ENCODE measurements at regions not wholly inside any gene's neighbourhood (a gene's known extent, or its start where the extent isn't known, plus 50 kb on each side); places are given as distances from the start of the nearest gene placed in this dataset.

DNA sequence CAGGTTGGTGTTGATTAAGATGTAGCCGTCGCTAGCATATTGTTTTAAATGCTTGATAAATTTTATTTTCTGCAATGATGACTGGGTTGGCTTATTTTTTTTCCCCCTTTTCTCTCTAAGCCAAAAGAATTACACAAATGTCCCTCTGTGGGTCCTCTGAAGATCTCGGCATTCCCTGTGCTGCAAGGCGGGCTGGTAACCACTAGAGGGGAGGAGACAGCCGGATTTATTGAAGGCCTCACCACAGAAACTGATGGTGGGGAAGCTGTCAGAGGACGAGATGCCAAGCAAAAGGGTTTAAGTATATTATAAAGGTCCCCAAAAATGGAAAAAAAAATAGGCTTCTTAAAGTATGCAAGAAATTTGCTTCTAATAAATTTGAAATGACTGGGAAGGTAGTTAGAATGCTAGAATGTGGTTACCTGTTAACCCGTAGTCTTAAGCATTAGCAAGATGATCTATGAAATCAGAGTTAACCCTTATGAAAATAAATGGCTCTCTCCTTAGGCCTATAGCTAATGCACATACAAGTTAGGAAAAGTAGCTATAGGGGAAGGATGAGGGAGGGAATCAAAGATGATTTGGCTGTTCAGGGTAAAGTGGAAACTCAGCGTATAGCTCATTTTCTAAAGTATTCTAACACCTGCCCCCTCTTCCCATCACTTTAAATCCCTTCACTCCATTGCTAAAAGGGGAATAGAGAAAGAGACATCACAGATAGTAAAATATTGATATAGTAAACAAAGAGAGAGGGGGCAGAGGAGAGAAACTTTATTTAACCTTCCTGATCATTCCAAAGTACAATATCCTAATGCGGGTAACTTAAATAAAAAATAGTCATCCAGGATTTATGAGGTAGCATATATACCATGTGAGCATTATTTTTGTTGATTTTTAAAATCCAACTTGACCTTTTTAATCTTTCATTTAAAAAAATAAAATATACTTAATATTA is 894.5 kb upstream of the POU3F3 start:
- peak; percentile 33 for DNase-seq (ENCODE audit: low spot score)

DNA sequence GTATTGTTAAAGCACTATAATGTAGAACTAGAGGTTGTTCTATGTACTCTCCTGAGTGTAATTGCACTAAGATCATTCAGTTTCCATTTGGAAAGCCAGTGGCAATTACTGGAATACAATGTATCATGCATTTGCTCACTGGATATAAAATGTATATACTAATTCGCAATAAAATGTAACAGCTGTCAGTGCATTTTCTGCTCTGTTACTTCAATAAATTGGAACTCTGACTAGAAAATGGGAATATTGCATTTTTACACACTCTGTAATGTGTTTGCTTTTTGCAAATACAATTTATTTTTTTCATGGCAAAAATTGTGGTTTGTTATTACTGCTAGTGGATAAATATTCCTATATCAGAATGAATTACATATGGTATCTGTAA is 893.8 kb upstream of the POU3F3 start:
- no peak for DNase-seq (ENCODE audit: low spot score)

DNA sequence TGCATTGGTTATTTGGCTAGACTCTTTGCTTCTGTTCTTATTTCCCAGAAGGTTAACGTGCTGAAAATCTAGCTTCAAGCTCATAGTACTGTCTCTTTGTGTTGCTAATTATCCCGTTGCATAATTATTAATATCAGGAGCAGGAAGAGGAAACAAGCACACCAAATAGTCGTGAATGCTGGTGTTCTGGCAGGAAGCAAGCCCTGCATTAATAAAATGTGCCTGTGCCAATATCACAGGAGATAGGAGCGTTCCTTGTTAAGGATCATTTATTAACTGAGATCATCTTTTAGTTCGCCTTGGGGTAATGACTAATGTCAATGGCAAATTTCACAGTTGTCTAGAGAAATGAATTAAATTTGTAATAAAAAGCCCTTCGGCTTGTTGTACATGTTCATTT is 893.0 kb upstream of the POU3F3 start:
- DNase-seq (ENCODE audit: low spot score), result no peak

DNA sequence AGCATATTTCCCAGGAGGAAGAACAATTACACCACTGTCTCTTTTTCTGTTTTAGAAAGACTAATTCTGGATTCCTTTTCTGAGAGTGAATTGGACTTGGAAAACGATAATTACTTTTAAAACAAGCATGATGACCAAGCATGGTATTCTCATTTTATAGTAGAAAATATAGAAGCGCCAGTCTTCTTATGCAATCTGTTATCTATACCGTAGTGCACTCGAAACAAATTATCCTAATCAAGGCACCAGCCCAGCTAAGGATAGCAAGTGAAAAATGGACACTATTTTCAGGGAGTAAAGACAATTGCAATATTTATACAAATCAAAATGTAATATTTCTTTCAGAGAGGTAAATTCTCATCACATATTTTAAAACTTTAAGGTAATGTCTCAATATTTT is 892.1 kb upstream of the POU3F3 start:
- DNase-seq (ENCODE audit: low spot score), result no peak

DNA sequence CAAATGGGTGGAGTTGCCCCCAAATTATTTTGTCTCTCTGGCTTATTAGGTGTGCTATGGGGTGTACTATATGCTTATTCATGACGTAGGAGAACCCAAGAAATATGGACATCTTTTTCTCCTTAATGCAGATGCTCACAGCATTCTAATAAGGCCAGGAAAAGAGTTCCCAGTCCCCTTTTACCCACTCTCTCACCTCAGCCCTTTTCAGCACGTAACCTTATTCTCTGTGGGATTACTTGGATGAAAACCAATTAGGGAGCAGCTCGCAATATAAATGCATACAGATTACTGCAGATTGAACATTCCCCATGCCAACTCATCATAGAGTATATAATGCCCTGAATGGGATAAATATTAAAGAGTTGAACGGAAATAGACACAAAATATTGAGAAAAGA is 891.2 kb upstream of the POU3F3 start:
- DNase-seq (ENCODE audit: low spot score), result no peak

DNA sequence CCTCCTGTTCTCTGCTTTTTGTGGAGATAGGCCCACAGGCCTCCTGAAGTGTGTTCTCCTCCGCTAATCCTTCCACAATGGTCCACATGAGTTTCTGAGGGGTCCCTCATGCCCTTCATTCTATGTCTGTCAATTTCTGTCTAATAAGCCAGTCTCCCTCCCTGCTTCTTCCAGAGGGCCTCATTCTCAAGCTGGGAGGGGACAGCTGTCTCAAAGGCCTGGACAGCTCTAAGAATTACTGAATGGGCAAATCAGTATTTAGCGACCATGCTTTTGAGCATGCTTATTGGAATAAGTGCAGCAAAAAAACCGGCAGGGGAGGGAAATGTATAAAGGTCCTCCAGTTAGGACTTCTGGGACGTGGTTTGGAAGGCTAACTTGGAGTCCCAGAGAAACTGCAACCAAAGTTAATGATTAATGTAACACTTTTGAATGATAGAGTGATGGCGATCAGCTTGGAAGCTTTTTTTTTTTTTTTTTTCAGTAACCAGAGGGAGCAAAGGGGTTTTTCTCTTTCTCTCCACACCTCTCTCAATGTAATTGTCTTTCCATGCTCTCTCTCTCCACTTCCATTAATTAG is 890.7 kb upstream of the POU3F3 start:
- no peak for DNase-seq (ENCODE audit: low spot score)

DNA sequence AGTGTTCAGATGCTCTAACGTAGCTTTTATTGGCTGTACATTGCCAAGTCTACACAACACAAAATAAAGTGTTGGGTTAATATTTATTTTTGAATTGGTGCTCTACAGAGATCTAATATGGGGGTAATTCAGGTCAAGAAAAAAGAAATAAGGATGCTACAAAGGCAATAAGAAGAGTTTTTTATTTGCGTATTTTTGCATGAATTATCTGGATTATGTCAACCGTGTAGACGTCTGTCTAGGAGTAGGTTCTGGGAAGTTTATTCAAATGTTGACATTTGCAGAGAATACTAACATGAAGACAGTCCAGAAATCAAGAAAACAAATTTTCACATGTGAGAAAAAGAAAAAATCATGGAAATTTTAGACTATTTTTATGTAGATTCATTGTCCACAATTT is 876.7 kb upstream of the POU3F3 start:
- no peak for DNase-seq (ENCODE audit: low spot score)

DNA sequence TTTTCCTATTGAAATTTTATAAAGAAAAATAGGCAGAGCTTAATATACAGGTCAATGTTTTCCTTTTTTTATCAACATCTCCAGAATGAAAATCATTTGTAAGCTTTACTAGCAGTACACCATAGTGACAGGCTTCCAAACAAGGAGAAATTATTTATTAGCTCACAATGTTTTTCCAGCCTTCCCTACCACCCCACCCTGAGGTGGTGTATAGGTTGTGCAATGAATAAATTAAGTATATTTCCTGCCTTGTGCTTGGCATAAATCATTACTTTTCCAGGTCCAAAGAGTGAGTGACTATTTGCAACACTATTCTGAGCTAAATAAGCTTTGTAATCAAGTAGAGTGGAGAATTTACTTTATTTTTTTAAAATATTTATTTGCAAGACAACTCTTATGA is 876.2 kb upstream of the POU3F3 start:
- DNase-seq (ENCODE audit: low spot score), result no peak

DNA sequence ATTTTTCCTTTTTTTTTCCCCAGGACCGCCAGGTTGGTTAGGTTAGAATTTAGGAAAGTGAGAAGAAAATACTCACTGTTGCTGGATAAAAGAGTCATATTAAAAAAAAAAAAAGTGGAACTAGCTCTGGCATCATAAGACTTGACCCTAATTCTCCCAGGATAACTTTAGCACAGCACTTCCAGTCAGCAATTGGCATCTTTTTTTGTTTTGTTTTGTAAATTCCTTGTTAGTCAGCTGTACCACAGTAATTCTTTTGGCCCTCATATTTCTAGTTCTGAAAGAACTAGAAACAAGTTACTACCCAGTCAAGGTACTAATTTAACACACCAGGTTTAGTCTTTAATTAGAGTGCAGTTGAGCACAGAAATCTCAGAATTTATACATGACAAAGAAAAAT is 873.5 kb upstream of the POU3F3 start:
- no peak for DNase-seq (ENCODE audit: low spot score)

DNA sequence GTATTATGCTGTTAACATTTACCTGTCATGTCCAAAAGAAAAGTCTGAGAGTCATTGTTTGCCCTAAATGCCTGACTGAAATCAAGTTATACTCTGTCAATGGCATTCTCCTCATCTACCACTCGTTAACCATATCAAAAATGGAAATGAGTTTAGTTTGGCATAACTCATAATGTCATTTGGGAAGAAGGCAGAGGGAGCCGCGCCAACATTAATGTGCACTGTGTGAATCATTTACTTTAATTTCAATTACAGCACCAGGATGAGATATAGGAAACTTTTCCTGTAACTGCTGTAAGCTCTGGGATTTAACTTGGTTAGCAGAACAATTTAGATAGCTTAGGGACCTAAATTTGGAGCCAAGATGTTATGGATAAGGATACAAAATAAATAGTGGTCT is 871.2 kb upstream of the POU3F3 start:
- no peak for DNase-seq (ENCODE audit: low spot score)

DNA sequence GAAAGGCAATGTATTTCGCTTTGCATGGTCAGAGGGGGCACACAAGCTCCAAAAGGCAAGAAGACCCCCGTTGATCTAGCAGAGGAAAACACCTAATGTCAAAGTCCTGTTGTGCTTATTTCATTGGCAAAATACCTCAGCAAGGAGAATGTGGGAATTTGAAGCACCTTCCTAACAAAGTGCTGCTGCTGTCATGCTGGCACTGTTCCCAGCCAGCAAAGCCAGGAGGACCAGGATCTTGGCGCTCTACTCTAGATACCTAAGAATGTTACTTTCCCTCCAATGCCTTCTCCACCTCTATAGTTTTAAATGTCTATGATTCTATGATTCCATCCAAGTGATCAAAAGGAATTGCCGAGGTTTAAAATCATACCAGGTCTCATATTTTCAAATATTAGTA is 867.9 kb upstream of the POU3F3 start:
- no peak for DNase-seq (ENCODE audit: low spot score)

DNA sequence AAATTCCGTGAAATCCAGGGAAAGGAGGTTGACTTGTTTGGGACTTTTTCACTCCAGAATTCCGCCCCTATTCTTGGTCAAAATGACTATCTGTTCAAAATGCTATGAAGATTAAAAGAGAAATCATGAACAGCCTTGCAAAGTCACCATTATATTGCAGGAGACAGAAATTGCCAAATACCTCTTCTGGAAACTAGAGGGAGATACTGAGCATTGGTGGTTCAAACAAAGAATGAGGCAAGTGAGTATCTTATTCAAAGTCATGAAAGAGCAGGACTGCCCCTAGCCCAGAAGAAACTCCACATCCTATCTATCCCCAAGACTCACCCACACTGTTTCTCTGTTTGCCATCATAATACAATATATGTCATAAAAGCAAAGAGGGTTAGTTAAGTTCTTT is 862.3 kb upstream of the POU3F3 start:
- no peak for DNase-seq (ENCODE audit: low spot score)

DNA sequence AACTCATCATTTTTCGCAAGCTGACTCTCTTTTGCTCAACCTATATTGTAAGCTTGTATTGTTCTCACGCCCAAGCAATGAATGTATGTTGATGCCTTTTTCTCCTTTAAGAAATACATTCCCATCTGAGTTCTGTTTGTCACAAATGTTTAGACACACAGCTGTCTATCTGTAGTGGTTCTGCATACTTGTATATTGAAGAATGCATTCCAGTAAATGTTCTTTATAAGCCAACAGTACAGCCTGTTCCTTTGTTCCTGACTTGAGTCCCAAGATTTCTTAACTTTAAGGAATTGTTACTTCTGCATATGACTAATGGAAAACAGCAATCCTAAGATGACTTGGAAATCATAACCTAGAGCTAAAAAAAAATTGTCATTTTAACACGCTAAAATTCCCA is 849.1 kb upstream of the POU3F3 start:
- DNase-seq (ENCODE audit: low spot score), result no peak

DNA sequence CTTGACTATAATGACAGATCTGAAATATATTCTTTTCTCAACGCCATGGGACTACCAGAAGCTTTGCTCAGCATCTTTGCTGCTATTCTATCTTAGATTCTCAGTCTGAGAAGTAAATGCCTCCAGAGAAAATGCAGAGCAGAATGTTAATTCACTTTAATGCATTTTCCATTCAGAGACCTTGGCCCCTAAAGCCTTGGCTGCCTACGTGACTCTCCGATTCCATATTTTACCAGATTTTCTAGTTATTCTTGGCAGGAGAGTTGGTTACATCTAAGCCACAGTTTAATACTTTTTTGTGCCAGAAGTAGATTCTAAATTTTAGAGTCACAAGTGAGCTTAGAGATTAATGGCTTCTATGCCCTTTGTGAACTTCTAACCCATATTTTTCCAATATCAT is 837.1 kb upstream of the POU3F3 start:
- no peak for DNase-seq (ENCODE audit: low spot score)

DNA sequence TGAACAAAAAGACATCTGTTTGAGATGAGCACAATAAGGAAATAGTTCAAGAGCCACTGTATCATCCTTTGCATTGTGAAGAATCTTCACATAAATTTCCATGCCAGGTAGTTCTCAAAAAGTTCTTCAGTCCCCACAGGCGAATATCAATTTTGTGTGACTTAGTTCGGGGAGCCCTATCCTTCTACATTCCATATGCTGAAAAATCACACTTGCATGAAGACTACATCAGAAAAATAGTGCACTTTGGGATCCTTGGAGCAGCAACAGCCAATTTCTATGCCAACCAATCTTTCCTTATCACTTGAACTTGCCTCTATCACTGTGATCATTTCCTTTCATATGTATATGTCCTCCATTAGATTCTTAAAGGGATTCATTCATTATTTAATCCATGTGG is 830.6 kb upstream of the POU3F3 start:
- no peak for DNase-seq (ENCODE audit: low spot score)

DNA sequence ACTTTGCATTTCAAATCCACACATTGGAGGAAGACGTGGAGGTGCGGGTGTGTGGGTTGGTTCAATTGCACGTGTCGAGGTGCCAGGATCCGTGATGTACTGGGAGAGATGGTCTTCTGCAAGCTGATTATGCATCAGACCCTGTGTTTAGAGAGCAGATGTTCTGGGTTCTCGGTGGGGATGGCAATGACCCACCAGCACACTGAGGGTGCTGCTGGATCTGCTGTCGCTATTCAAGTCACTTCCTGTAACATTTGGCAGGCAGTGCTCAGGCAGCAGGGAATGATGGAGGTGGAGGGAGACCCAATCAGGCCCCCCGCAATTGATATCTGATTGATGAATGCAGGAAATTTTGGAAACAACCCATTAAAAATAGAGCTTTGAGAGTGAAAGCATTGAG is 830.1 kb upstream of the POU3F3 start:
- DNase-seq (ENCODE audit: low spot score), result no peak

DNA sequence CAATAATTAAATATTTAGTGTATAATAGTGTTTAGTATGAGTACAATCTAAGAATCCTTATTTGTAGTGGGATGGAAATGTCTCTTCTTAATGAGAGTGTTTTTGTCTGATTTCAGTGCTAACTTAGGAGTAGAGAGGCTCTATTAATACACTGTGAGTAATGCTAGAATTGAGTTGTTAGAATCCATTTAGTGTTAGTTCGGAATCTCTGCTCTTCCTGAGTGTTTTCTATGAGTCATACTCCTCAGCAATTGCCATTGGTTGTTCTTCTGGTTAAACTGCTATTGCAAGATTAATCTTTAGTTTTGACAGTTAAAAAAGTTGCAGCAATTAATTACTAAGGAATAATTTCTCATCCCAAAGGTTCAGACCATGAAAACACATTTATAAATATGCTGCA is 828.6 kb upstream of the POU3F3 start:
- no peak for DNase-seq (ENCODE audit: low spot score)

DNA sequence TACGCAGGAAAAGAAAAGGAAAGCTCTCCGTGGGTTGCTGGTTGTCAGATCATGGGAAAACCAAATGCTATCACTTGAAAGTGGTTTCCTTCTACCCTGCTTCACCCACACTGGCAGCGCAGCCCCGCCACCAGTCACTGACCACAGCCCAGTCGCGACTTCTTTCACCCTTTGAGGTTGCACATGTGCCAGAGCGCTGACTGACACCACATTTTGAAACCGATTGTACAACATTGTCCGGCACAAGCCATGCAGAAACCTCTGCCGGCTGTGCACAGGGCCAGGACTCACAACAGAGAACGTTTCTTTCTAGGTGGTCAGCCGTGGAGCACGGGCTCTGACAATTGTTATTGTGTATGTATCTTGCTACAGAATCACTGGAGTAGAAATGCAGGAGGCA is 827.2 kb upstream of the POU3F3 start:
- no peak for DNase-seq (ENCODE audit: low spot score)

DNA sequence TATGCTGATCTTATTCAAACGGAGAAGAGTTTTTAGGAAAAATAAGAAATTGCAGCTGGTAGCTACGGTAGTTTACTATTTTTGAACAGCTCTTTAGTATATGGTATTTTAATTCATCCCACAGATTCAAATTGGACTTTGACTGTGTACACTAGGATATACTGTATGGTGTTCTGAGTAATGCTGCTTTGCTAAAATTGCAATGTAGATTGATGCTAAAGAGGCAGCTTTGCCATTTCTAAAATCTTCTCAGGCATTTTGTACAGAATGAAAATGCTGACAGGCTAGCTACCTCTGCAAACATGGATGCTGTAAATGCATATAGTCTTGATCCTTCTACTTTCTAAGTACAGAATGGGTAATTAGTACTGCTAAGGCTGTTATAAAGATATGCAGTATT is 826.6 kb upstream of the POU3F3 start:
- no peak for DNase-seq (ENCODE audit: low spot score)

DNA sequence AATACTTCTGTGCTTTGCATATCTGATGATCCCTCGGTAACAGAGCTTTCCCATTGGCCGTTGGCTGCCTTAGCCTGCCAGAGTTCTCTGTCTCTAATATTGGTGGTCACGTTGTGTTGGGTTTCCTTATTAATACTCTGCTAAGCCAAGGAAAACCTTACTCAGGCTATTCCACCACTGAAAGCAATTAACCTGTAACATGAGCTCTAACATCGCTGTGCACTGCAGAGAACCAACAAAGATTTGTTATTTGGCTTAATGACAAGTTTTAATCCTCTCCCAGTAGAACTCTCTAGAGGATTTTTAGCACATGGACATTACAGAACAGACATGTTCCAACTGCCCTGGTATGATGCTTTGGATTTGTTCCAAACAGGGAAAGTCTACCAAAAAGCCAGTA is 825.9 kb upstream of the POU3F3 start:
- no peak for DNase-seq (ENCODE audit: low spot score)

DNA sequence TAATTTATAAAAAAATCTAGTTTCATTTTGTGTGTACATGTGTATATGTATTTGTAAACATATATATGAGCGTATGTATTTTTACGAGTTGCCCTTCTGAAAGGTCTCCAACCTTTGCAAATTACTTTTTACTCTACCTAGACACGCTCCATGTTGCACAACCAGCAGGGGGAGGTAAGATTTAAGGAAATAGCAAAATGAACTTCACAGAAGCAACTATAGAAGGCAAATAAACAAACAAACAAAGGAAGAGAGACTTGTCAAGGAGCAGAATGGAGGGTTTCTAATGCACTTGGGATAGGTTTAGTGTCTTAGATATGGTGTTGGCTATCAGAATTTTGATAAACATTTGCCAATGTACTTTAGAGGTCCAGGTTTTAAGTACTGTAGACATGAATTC is 820.5 kb upstream of the POU3F3 start:
- peak; percentile 16 for DNase-seq (ENCODE audit: low spot score)

DNA sequence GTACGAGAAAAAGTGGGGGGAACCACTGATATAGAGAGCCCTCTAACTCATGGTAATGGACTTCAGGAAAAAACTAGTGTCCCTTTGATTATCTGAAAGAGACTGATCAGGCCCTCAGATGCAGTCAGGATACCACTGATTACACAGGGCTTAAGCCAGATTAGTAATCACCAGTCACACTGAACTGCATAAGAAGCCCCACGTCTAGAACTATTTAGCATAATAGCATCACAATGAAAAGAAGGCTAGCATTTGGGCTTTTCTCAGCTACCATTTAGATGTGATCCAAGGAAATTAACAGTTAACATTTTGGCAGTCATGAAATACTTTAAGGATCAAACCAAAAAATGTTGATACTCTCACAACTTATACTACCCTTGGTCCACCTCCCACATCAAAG is 813.1 kb upstream of the POU3F3 start:
- no peak for DNase-seq (ENCODE audit: low spot score)

DNA sequence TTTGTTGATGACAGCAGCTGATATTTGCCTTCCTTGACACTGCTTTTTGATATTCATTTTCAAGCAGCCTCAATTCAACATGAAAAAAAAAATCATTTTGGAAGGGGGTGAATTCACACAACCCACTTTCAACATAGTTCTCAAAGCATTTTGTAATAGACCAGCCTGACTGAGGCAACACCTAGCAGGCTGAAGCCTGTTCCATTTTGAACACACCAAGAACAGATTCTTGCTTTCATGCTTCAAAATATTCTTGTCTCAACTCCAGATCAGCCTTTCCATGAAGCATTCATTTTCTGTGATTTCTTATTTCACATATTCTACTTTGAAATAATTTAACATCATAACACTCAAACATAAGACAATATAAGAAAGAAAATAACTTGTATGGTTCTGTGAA is 812.6 kb upstream of the POU3F3 start:
- DNase-seq (ENCODE audit: low spot score), result no peak

DNA sequence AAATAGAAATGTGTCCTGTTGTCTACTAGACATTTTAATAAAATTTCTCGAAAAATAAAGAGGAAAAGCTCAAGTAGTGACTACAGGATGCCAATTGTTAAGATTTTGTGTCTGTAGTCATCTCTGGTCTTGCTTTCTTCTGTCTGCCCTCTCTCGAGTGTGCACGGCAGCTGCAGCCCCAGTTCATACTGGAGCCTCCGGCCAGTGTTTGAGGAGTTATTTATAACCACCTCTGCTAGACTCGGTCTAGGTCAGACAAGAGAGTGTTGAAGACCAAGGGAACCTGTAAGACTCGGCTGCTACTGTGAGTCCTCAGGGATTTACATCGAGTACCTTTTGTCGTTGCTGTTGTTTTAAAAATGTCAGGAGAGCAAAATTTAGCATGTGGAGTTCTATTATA is 810.1 kb upstream of the POU3F3 start:
- no peak for DNase-seq (ENCODE audit: low spot score)
